H1 (cell line): ENCODE measurements at regions not wholly inside any gene's neighbourhood (a gene's known extent, or its start where the extent isn't known, plus 50 kb on each side); places are given as distances from the start of the nearest gene placed in this dataset.

Source experiments
- ATF2 ChIP-seq: IDR thresholded peaks from 2 replicates; pipeline ENCODE4 v1.6.1; 2012; ENCODE audit warnings: low read length, inconsistent platforms

DNA sequence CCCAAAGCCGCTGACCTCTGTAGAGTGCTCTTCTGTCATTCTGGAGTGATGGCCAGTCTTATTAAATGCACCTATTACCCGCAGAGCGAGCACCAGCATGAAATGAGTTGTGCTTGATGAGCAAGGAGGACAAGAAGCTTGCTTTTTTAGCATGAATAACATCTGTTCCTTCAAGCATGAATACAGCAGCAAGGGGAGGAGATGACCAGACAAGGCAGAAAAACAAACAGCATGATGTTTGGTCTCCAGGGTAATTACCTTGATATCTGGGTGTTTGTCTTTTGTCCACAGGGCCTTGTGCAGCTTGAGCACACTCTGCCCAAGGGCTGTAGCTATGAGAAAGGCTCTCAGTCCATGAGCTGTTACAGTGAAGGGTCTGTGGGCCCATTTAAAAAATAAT lies 324.8 kb upstream of the DDX53 start (continued):
- no peak for TF ChIP-seq ATF2
